GM23338 (cell line): ENCODE measurements at regions not wholly inside any gene's neighbourhood (a gene's known extent, or its start where the extent isn't known, plus 50 kb on each side); places are given as distances from the start of the nearest gene placed in this dataset.

Experiments used
- ATAC-seq: fragments of 200-7000 bp; cut with Tn5 transposase; 3 replicates; pipeline ENCODE4 v1.9.1; 2020
- DNase-seq: peaks from one replicate; pipeline ENCODE4 v3.0.0-alpha.2; 2015; ENCODE audit warnings: low spot score
- H2AFZ ChIP-seq: fragments of 200-600 bp; sonication (generic); 2 replicates; pipeline ENCODE4 v1.8.0; 2016; ENCODE audit warnings: antibody characterized with exemption, mild to moderate bottlenecking, moderate library complexity
- H3F3A ChIP-seq: fragments of 200-600 bp; sonication (generic); replicated peaks from 2 replicates; pipeline ENCODE4 v1.8.0; 2017; ENCODE audit warnings: antibody characterized with exemption, mixed run types, low read depth
- H3K27ac ChIP-seq: fragments of 200-600 bp; sonication (generic); 2 replicates; pipeline ENCODE4 v1.6.1; 2016; ENCODE audit warnings: low read depth
- H3K27me3 ChIP-seq: fragments of 200-600 bp; sonication (generic); 2 replicates; pipeline ENCODE4 v1.8.0; 2016; ENCODE audit warnings: mild to moderate bottlenecking, mixed run types, moderate library complexity; ENCODE audit not compliant: insufficient read depth
- H3K36me3 ChIP-seq: fragments of 200-600 bp; sonication (generic); 2 replicates; pipeline ENCODE4 v1.8.0; 2016; ENCODE audit warnings: mild to moderate bottlenecking; ENCODE audit not compliant: insufficient read depth
- H3K4me1 ChIP-seq: fragments of 200-600 bp; sonication (generic); 2 replicates; pipeline ENCODE4 v1.8.0; 2016; ENCODE audit warnings: mild to moderate bottlenecking, moderate library complexity; ENCODE audit not compliant: insufficient read depth
- H3K4me2 ChIP-seq: fragments of 200-600 bp; sonication (generic); 2 replicates; pipeline ENCODE4 v1.7.1; 2017; ENCODE audit warnings: mixed run types
- H3K4me3 ChIP-seq: fragments of 200-600 bp; sonication (generic); 2 replicates; pipeline ENCODE4 v1.6.1; 2016; ENCODE audit warnings: mixed run types
- H3K79me2 ChIP-seq: fragments of 200-600 bp; sonication (generic); replicated peaks from 2 replicates; pipeline ENCODE4 v1.8.0; 2017; ENCODE audit warnings: mild to moderate bottlenecking; ENCODE audit not compliant: insufficient read depth
- H3K9me2 ChIP-seq: fragments of 200-600 bp; sonication (generic); 2 replicates; pipeline ENCODE4 v1.8.0; 2017; ENCODE audit not compliant: insufficient read depth
- H4K20me1 ChIP-seq: fragments of 200-600 bp; sonication (generic); replicated peaks from 2 replicates; pipeline ENCODE4 v1.8.0; 2017; ENCODE audit warnings: mild to moderate bottlenecking; ENCODE audit not compliant: insufficient read depth
- H3K27ac Mint-ChIP-seq: 2 replicates; pipeline ENCODE4 v1.8.0; 2020; ENCODE audit warnings: inconsistent platforms, mild to moderate bottlenecking, moderate library complexity, mixed read lengths
- H3K27me3 Mint-ChIP-seq: 3 replicates; pipeline ENCODE4 v1.8.0; 2022; ENCODE audit warnings: low read depth, mild to moderate bottlenecking, moderate library complexity, mixed read lengths, inconsistent platforms; ENCODE audit not compliant: insufficient read depth, poor library complexity
- H3K36me3 Mint-ChIP-seq: 3 replicates; pipeline ENCODE4 v1.8.0; 2021; ENCODE audit warnings: low read depth, mild to moderate bottlenecking, inconsistent platforms, moderate library complexity, mixed read lengths
- H3K4me1 Mint-ChIP-seq: 3 replicates; pipeline ENCODE4 v1.8.0; 2020; ENCODE audit warnings: mild to moderate bottlenecking, inconsistent platforms, mixed read lengths
- H3K4me3 Mint-ChIP-seq: 3 replicates; pipeline ENCODE4 v1.8.0; 2021; ENCODE audit warnings: moderate library complexity, mild to moderate bottlenecking, inconsistent platforms, mixed read lengths
- H3K9me3 Mint-ChIP-seq: 3 replicates; pipeline ENCODE4 v1.8.0; 2020; ENCODE audit warnings: moderate library complexity, mild to moderate bottlenecking, inconsistent platforms, mixed read lengths
- CREB1 ChIP-seq: fragments of 250-450 bp; sonication (Bioruptor Pico); IDR thresholded peaks from 2 replicates; pipeline ENCODE4 v1.5.0; 2020; ENCODE audit warnings: low read depth, mild to moderate bottlenecking, moderate library complexity
- EZH2 ChIP-seq: fragments of 200-600 bp; sonication (generic); IDR thresholded peaks from one replicate; pipeline ENCODE4 v1.8.0; 2017; ENCODE audit warnings: antibody characterized with exemption, mild to moderate bottlenecking, low read depth; ENCODE audit not compliant: unreplicated experiment
- EZH2phosphoT487 ChIP-seq: fragments of 200-600 bp; sonication (generic); IDR thresholded peaks from one replicate; pipeline ENCODE4 v1.8.1; 2018; ENCODE audit warnings: antibody characterized with exemption; ENCODE audit not compliant: unreplicated experiment
- JUNB ChIP-seq: IDR thresholded peaks from one replicate; pipeline ENCODE4 v1.6.1; 2016; ENCODE audit warnings: antibody characterized with exemption; ENCODE audit not compliant: unreplicated experiment
- NANOG ChIP-seq: IDR thresholded peaks from 2 replicates; pipeline ENCODE4 v1.6.1; 2016; ENCODE audit warnings: antibody characterized with exemption, borderline replicate concordance
- POLR2AphosphoS5 ChIP-seq: IDR thresholded peaks from 2 replicates; pipeline ENCODE4 v1.6.1; 2016; ENCODE audit warnings: antibody characterized with exemption, low read depth
- STAT1 ChIP-seq: IDR thresholded peaks from one replicate; pipeline ENCODE4 v1.6.1; 2016; ENCODE audit warnings: antibody characterized with exemption; ENCODE audit not compliant: unreplicated experiment
- ZNF114 ChIP-seq: fragments of 250-450 bp; sonication (Bioruptor Pico); IDR thresholded peaks from 2 replicates; pipeline ENCODE4 v1.5.0; 2020; ENCODE audit warnings: mild to moderate bottlenecking, moderate library complexity
- ZNF331 ChIP-seq: fragments of 250-450 bp; sonication (Bioruptor Pico); IDR thresholded peaks from 2 replicates; pipeline ENCODE4 v1.5.0; 2020; ENCODE audit warnings: low read depth, mild to moderate bottlenecking, moderate library complexity
- TF ChIP-seq, protein P1 (sequence below), 2 experiments: fragments of 200-600 bp in 1 of 2; sonication (generic) in 1 of 2; conservative IDR thresholded peaks; 2 replicates each; pipeline versions ENCODE4 v1.5.1 to v1.6.1; 2016 to 2017; ENCODE audit warnings: antibody characterized with exemption in 2 of 2, low read depth in 2 of 2, mild to moderate bottlenecking in 2 of 2, moderate library complexity in 1 of 2
- TF ChIP-seq, protein P2 (sequence below): fragments of 250-450 bp; sonication (Bioruptor Pico); IDR thresholded peaks from 2 replicates; pipeline ENCODE4 v1.5.0; 2020; ENCODE audit warnings: mild to moderate bottlenecking, moderate library complexity
- TF ChIP-seq, protein P3 (sequence below): IDR thresholded peaks from one replicate; pipeline ENCODE4 v1.6.1; 2018; ENCODE audit warnings: antibody characterized with exemption; ENCODE audit not compliant: unreplicated experiment
- TF ChIP-seq, protein P4 (sequence below): IDR thresholded peaks from 2 replicates; pipeline ENCODE4 v1.6.1; 2016; ENCODE audit warnings: antibody characterized with exemption

DNA sequence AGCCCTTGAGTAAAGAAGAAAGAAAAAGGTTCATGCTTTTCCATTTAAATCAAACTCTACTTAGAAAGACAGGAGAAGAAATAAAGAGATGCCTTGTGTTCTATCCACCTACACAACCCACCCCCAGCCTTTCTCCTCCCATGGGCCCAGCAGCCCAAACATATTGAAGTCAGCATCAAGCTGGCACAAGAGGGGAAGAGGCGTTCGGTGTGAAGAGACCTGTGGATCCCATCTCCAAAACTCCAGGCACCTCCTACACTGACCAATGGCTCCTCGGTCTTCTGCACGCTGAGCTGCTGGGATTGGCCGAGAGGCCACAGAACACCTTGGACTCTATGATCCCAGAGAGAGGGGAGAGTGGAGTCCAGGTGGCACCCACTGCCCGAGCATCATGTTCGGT, 66.0 kb upstream of the CELF2 start:
- Histone ChIP-seq H3K4me1 (no peaks in the 10 kb centered on the region), H3K9me2 (0 out of 2 replicates have a peak, but pooled peaks cover 10% of the 10 kb centered on the region), H3K4me3 (no peak overlapping the region), H2AFZ (no peak overlapping the region), H3K27ac (no peak overlapping the region), H3F3A (no peaks in the 10 kb centered on the region), H3K4me2 (no peak overlapping the region), H3K36me3 (no peaks in the 10 kb centered on the region), H3K27me3 (no peaks in the 10 kb centered on the region), H4K20me1 (no peaks in the 10 kb centered on the region), H3K79me2 (no peaks in the 10 kb centered on the region)
- DNase-seq, result no peak
- Mint-ChIP-seq H3K36me3 (0 out of 3 replicates have a peak, but pooled peaks cover 7% of the 10 kb centered on the region), H3K9me3 (peaks cover 14% of the 10 kb centered on the region; the same call in 2 of the 3 replicates), H3K27ac (no peak overlapping the region), H3K4me1 (no peaks in the 10 kb centered on the region), H3K27me3 (peaks cover 3% of the 10 kb centered on the region), H3K4me3 (no peak overlapping the region)
- no peak for TF ChIP-seq EZH2phosphoT487
- TF ChIP-seq STAT1, result no peak
- TF ChIP-seq NANOG, result no peak
- no peak for TF ChIP-seq ZNF331
- TF ChIP-seq, protein P1, sequence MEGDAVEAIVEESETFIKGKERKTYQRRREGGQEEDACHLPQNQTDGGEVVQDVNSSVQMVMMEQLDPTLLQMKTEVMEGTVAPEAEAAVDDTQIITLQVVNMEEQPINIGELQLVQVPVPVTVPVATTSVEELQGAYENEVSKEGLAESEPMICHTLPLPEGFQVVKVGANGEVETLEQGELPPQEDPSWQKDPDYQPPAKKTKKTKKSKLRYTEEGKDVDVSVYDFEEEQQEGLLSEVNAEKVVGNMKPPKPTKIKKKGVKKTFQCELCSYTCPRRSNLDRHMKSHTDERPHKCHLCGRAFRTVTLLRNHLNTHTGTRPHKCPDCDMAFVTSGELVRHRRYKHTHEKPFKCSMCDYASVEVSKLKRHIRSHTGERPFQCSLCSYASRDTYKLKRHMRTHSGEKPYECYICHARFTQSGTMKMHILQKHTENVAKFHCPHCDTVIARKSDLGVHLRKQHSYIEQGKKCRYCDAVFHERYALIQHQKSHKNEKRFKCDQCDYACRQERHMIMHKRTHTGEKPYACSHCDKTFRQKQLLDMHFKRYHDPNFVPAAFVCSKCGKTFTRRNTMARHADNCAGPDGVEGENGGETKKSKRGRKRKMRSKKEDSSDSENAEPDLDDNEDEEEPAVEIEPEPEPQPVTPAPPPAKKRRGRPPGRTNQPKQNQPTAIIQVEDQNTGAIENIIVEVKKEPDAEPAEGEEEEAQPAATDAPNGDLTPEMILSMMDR (conservative IDR thresholded peaks at IDR 0.05; ENCODE audit: low read depth in 2 of 2), result no peak
- TF ChIP-seq, protein P2, sequence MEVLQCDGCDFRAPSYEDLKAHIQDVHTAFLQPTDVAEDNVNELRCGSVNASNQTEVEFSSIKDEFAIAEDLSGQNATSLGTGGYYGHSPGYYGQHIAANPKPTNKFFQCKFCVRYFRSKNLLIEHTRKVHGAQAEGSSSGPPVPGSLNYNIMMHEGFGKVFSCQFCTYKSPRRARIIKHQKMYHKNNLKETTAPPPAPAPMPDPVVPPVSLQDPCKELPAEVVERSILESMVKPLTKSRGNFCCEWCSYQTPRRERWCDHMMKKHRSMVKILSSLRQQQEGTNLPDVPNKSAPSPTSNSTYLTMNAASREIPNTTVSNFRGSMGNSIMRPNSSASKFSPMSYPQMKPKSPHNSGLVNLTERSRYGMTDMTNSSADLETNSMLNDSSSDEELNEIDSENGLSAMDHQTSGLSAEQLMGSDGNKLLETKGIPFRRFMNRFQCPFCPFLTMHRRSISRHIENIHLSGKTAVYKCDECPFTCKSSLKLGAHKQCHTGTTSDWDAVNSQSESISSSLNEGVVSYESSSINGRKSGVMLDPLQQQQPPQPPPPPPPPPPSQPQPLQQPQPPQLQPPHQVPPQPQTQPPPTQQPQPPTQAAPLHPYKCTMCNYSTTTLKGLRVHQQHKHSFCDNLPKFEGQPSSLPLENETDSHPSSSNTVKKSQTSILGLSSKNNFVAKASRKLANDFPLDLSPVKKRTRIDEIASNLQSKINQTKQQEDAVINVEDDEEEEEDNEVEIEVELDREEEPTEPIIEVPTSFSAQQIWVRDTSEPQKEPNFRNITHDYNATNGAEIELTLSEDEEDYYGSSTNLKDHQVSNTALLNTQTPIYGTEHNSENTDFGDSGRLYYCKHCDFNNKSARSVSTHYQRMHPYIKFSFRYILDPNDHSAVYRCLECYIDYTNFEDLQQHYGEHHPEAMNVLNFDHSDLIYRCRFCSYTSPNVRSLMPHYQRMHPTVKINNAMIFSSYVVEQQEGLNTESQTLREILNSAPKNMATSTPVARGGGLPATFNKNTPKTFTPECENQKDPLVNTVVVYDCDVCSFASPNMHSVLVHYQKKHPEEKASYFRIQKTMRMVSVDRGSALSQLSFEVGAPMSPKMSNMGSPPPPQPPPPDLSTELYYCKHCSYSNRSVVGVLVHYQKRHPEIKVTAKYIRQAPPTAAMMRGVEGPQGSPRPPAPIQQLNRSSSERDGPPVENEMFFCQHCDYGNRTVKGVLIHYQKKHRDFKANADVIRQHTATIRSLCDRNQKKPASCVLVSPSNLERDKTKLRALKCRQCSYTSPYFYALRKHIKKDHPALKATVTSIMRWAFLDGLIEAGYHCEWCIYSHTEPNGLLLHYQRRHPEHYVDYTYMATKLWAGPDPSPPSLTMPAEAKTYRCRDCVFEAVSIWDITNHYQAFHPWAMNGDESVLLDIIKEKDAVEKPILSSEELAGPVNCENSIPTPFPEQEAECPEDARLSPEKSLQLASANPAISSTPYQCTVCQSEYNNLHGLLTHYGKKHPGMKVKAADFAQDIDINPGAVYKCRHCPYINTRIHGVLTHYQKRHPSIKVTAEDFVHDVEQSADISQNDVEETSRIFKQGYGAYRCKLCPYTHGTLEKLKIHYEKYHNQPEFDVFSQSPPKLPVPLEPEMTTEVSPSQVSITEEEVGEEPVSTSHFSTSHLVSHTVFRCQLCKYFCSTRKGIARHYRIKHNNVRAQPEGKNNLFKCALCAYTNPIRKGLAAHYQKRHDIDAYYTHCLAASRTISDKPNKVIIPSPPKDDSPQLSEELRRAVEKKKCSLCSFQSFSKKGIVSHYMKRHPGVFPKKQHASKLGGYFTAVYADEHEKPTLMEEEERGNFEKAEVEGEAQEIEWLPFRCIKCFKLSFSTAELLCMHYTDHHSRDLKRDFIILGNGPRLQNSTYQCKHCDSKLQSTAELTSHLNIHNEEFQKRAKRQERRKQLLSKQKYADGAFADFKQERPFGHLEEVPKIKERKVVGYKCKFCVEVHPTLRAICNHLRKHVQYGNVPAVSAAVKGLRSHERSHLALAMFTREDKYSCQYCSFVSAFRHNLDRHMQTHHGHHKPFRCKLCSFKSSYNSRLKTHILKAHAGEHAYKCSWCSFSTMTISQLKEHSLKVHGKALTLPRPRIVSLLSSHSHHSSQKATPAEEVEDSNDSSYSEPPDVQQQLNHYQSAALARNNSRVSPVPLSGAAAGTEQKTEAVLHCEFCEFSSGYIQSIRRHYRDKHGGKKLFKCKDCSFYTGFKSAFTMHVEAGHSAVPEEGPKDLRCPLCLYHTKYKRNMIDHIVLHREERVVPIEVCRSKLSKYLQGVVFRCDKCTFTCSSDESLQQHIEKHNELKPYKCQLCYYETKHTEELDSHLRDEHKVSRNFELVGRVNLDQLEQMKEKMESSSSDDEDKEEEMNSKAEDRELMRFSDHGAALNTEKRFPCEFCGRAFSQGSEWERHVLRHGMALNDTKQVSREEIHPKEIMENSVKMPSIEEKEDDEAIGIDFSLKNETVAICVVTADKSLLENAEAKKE (CRISPR knock-in tag), result no peak
- TF ChIP-seq EZH2, result no peak
- no peak for TF ChIP-seq CREB1 (CRISPR knock-in tag)
- TF ChIP-seq POLR2AphosphoS5, result no peak
- TF ChIP-seq ZNF114 (CRISPR knock-in tag), result no peak
- TF ChIP-seq, protein P3, sequence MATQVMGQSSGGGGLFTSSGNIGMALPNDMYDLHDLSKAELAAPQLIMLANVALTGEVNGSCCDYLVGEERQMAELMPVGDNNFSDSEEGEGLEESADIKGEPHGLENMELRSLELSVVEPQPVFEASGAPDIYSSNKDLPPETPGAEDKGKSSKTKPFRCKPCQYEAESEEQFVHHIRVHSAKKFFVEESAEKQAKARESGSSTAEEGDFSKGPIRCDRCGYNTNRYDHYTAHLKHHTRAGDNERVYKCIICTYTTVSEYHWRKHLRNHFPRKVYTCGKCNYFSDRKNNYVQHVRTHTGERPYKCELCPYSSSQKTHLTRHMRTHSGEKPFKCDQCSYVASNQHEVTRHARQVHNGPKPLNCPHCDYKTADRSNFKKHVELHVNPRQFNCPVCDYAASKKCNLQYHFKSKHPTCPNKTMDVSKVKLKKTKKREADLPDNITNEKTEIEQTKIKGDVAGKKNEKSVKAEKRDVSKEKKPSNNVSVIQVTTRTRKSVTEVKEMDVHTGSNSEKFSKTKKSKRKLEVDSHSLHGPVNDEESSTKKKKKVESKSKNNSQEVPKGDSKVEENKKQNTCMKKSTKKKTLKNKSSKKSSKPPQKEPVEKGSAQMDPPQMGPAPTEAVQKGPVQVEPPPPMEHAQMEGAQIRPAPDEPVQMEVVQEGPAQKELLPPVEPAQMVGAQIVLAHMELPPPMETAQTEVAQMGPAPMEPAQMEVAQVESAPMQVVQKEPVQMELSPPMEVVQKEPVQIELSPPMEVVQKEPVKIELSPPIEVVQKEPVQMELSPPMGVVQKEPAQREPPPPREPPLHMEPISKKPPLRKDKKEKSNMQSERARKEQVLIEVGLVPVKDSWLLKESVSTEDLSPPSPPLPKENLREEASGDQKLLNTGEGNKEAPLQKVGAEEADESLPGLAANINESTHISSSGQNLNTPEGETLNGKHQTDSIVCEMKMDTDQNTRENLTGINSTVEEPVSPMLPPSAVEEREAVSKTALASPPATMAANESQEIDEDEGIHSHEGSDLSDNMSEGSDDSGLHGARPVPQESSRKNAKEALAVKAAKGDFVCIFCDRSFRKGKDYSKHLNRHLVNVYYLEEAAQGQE, result no peak
- no peak for TF ChIP-seq JUNB
- TF ChIP-seq, protein P4, sequence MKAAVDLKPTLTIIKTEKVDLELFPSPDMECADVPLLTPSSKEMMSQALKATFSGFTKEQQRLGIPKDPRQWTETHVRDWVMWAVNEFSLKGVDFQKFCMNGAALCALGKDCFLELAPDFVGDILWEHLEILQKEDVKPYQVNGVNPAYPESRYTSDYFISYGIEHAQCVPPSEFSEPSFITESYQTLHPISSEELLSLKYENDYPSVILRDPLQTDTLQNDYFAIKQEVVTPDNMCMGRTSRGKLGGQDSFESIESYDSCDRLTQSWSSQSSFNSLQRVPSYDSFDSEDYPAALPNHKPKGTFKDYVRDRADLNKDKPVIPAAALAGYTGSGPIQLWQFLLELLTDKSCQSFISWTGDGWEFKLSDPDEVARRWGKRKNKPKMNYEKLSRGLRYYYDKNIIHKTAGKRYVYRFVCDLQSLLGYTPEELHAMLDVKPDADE, result no peak
- ATAC-seq, result no peak
